CD4-positive, alpha-beta T cell (primary cell): ENCODE measurements at regions not wholly inside any gene's neighbourhood (a gene's known extent, or its start where the extent isn't known, plus 50 kb on each side); places are given as distances from the start of the nearest gene placed in this dataset.

Experiments used
- ATAC-seq: fragments of 200-7000 bp; cut with Tn5 transposase; one replicate; pipeline ENCODE4 v1.10.0; 2022; ENCODE audit warnings: mild to moderate bottlenecking; ENCODE audit not compliant: poor library complexity
- CTCF ChIA-PET: fragments of 350-600 bp; sonication (Branson Sonifier 250); formaldehyde crosslinking; loops from one replicate; lab custom pipeline; 2021; ENCODE audit warnings: antibody characterized with exemption, inconsistent platforms; lab: Charles Lee
- POLR2A ChIA-PET: fragments of 350-600 bp; sonication (Branson Sonifier 250); formaldehyde crosslinking; loops from one replicate; lab custom pipeline; 2021; ENCODE audit warnings: antibody characterized with exemption, inconsistent platforms; lab: Charles Lee
- DNase-seq, 14 experiments: peaks; one replicate each; pipeline ENCODE4 v3.0.0-alpha.2; 2013 to 2020; ENCODE audit warnings: mixed read lengths in 2 of 14
- H3K27ac ChIP-seq, 2 donors: one replicate each; pipeline versions ENCODE4 v1.5.1 to v1.7.0; 2013; ENCODE audit warnings: low read length in 2 of 2, low read depth in 1 of 2, mild to moderate bottlenecking in 1 of 2
- H3K27me3 ChIP-seq, 2 experiments: 1 replicate in 1 of 2; 2 replicates in 1 of 2; pipeline versions ENCODE4 v1.6.1 to v1.7.0; 2013; ENCODE audit warnings: low read length in 2 of 2, control low read depth in 1 of 2, mild to moderate bottlenecking in 1 of 2, moderate library complexity in 1 of 2; ENCODE audit not compliant: insufficient read depth in 2 of 2, control insufficient read depth in 1 of 2
- H3K36me3 ChIP-seq: one replicate; pipeline ENCODE4 v1.6.1; 2013; ENCODE audit warnings: low read length, control low read depth; ENCODE audit not compliant: insufficient read depth
- H3K4me1 ChIP-seq: one replicate; pipeline ENCODE4 v1.6.1; 2013; ENCODE audit warnings: low read length, control low read depth; ENCODE audit not compliant: insufficient read depth
- H3K4me3 ChIP-seq: one replicate; pipeline ENCODE4 v1.5.1; 2013; ENCODE audit warnings: mild to moderate bottlenecking, low read length, moderate library complexity
- H3K9me3 ChIP-seq, 2 experiments: 1 replicate in 1 of 2; 2 replicates in 1 of 2; pipeline versions ENCODE4 v1.6.1 to v1.7.0; 2013; ENCODE audit warnings: low read length in 2 of 2, mild to moderate bottlenecking in 2 of 2, control low read depth in 1 of 2, moderate library complexity in 1 of 2; ENCODE audit not compliant: control insufficient read depth in 1 of 2, insufficient read depth in 1 of 2
- H3K27ac Mint-ChIP-seq: one replicate; pipeline ENCODE4 v1.8.0; 2020; ENCODE audit warnings: mixed read lengths
- H3K27me3 Mint-ChIP-seq: one replicate; pipeline ENCODE4 v1.8.0; 2021; ENCODE audit warnings: mixed read lengths
- H3K36me3 Mint-ChIP-seq: one replicate; pipeline ENCODE4 v1.8.0; 2021; ENCODE audit warnings: low read depth, mixed read lengths
- H3K4me1 Mint-ChIP-seq: one replicate; pipeline ENCODE4 v1.8.0; 2021; ENCODE audit warnings: low read depth, mixed read lengths
- H3K4me3 Mint-ChIP-seq: one replicate; pipeline ENCODE4 v1.8.0; 2020; ENCODE audit warnings: mild to moderate bottlenecking, mixed read lengths
- H3K9me3 Mint-ChIP-seq: one replicate; pipeline ENCODE4 v1.8.0; 2020; ENCODE audit warnings: mixed read lengths
- intact Hi-C, 2 experiments: fragments of 100-400 bp; cut with DNase I in 1 of 2; cut with micrococcal nuclease in 1 of 2; formaldehyde crosslinking; loops; one replicate each; pipeline versions ENCODE4 v1.15.1 to v1.9.0; 2023 to 2025; cut with DNase I, micrococcal nuclease
- TF ChIP-seq, protein P1 (sequence below): fragments of 200-600 bp; IDR thresholded peaks from one replicate; pipeline ENCODE4 v1.8.0; 2022; ENCODE audit warnings: antibody characterized with exemption, mild to moderate bottlenecking

DNA sequence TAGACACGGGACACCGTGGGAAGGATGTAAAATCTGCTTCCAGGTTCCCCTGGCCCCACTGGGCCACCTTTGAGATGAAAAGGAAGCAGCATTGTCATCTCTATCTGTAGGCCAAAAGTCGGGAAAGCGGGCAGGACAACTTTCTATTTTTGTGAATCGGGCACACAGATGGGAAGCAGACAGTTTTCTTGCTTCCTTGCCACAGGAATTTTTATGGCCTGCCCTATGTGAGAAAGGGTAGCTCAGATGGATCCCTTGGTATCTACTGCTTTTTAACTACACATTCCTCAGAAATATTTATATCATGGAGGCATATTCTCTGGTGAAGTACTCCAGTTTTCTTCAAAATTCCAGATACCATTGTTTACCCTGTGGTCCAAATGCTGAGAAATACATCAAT is 735.5 kb downstream of the CBLN2 start:
- Mint-ChIP-seq H3K4me3 (no peak overlapping the region), H3K9me3 (peaks cover 4% of the 10 kb centered on the region), H3K4me1 (no peaks in the 10 kb centered on the region), H3K27me3 (no peaks in the 10 kb centered on the region), H3K27ac (no peak overlapping the region), H3K36me3 (no peaks in the 10 kb centered on the region)
- no peak for DNase-seq
- no peak overlapping the region for H3K4me3 ChIP-seq
- no peak for ATAC-seq
- ChIA-PET CTCF (no interaction called here), POLR2A (no interaction called here)
- no peaks in the 10 kb centered on the region for H3K4me1 ChIP-seq
- peaks cover 0 to 6% of the 10 kb centered on the region in 2 experiments for H3K9me3 ChIP-seq
- no peaks in the 10 kb centered on the region for H3K36me3 ChIP-seq
- H3K27ac ChIP-seq = no peak overlapping the region
- intact Hi-C loops = no loop called here
- TF ChIP-seq, protein P1, sequence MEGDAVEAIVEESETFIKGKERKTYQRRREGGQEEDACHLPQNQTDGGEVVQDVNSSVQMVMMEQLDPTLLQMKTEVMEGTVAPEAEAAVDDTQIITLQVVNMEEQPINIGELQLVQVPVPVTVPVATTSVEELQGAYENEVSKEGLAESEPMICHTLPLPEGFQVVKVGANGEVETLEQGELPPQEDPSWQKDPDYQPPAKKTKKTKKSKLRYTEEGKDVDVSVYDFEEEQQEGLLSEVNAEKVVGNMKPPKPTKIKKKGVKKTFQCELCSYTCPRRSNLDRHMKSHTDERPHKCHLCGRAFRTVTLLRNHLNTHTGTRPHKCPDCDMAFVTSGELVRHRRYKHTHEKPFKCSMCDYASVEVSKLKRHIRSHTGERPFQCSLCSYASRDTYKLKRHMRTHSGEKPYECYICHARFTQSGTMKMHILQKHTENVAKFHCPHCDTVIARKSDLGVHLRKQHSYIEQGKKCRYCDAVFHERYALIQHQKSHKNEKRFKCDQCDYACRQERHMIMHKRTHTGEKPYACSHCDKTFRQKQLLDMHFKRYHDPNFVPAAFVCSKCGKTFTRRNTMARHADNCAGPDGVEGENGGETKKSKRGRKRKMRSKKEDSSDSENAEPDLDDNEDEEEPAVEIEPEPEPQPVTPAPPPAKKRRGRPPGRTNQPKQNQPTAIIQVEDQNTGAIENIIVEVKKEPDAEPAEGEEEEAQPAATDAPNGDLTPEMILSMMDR = no peak
- no peaks in the 10 kb centered on the region for H3K27me3 ChIP-seq

DNA sequence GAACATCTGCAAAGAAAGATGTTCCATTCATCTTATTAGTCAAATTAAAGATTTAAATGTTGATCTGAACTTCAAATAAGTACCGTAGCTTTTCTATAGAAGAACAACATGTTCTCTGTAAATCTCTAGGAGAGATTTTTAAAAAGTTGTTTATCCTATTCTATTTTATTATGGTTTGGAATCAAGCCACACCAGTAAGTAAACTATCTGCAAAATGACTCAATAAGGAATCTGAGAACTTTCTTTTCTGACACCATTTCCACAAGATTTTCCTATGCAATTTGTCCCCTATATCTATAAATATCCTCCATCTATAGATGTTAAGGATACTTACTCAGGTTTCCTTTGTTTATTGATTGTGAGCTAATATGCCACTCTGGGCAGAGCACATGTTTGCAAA is 736.6 kb downstream of the CBLN2 start:
- TF ChIP-seq, protein P1 = no peak
- CTCF ChIA-PET = no interaction called here
- Mint-ChIP-seq H3K36me3 (no peaks in the 10 kb centered on the region), H3K4me3 (no peak overlapping the region), H3K4me1 (no peaks in the 10 kb centered on the region), H3K9me3 (peaks cover 2% of the 10 kb centered on the region), H3K27ac (no peak overlapping the region), H3K27me3 (no peaks in the 10 kb centered on the region)
- POLR2A ChIA-PET = no interaction called here
- no peak overlapping the region for H3K4me3 ChIP-seq
- DNase-seq = no peak
- no peak for ATAC-seq
- intact Hi-C loops = no loop called here
- no peaks in the 10 kb centered on the region for H3K27me3 ChIP-seq
- peaks cover 0 to 6% of the 10 kb centered on the region in 2 experiments for H3K9me3 ChIP-seq
- no peaks in the 10 kb centered on the region for H3K36me3 ChIP-seq
- H3K27ac ChIP-seq = no peak overlapping the region
- no peaks in the 10 kb centered on the region for H3K4me1 ChIP-seq

- intact Hi-C loops = no loop called here
- Histone ChIP-seq H3K4me1 (no peaks in the 10 kb centered on the region), H3K9me3 (no peaks in the 10 kb centered on the region), H3K27me3 (no peaks in the 10 kb centered on the region), H3K36me3 (no peaks in the 10 kb centered on the region), H3K27ac (no peak overlapping the region), H3K4me3 (no peak overlapping the region)
- TF ChIP-seq, protein P1 = no peak
- Mint-ChIP-seq H3K36me3 (no peaks in the 10 kb centered on the region), H3K9me3 (no peaks in the 10 kb centered on the region), H3K27me3 (no peaks in the 10 kb centered on the region), H3K4me1 (no peaks in the 10 kb centered on the region), H3K4me3 (no peak overlapping the region), H3K27ac (no peak overlapping the region)
- POLR2A ChIA-PET = no interaction called here
- CTCF ChIA-PET = no interaction called here
- no peak for ATAC-seq
- DNase-seq = no peak
These were observed 745.0 kb downstream of the CBLN2 start for GRCh38 chr18:71798986-71799673.
